Prostate gland (tissue), 2 donors: ENCODE measurements at regions not wholly inside any gene's neighbourhood (a gene's known extent, or its start where the extent isn't known, plus 50 kb on each side); places are given as distances from the start of the nearest gene placed in this dataset.

Experiments used
- POLR2AphosphoS5 ChIP-seq: sonication (generic); formaldehyde crosslinking; IDR thresholded peaks from one replicate; pipeline ENCODE4 v1.6.1; 2017; ENCODE audit warnings: antibody characterized with exemption
- TF ChIP-seq, protein P1 (sequence below), 4 experiments: fragments of 200-600 bp in 2 of 4; fragments of 450-650 bp in 2 of 4; sonication (generic) in 2 of 4; IDR thresholded peaks; 1 replicate in 3 of 4; 2 replicates in 1 of 4; pipeline ENCODE4 v1.5.1; 2016 to 2019; ENCODE audit warnings: antibody characterized with exemption in 4 of 4, mild to moderate bottlenecking in 2 of 4, moderate library complexity in 2 of 4

DNA sequence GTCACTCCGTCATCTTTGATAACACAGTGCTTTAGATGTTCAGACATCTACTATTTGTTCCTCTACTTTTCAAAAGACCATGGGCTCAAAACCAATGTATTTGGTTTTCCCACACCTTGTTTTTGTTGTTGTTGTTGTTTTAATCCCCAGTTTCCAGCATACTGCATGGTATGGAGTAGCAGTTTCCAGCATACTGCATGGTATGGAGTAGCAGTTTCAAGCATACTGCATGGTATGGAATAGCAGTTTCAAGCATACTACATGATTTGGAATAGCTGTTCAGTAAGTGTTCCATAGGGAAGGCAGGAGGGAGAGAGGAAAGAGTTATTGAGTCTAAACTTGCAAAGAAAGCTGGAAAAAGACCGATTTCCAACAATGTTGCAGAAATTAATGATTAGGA, 314.3 kb upstream of the PRKCQ start:
- TF ChIP-seq, protein P1, sequence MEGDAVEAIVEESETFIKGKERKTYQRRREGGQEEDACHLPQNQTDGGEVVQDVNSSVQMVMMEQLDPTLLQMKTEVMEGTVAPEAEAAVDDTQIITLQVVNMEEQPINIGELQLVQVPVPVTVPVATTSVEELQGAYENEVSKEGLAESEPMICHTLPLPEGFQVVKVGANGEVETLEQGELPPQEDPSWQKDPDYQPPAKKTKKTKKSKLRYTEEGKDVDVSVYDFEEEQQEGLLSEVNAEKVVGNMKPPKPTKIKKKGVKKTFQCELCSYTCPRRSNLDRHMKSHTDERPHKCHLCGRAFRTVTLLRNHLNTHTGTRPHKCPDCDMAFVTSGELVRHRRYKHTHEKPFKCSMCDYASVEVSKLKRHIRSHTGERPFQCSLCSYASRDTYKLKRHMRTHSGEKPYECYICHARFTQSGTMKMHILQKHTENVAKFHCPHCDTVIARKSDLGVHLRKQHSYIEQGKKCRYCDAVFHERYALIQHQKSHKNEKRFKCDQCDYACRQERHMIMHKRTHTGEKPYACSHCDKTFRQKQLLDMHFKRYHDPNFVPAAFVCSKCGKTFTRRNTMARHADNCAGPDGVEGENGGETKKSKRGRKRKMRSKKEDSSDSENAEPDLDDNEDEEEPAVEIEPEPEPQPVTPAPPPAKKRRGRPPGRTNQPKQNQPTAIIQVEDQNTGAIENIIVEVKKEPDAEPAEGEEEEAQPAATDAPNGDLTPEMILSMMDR (IDR thresholded peaks at IDR 0.05): no peak
- TF ChIP-seq POLR2AphosphoS5: no peak
